ENCODE measurements at regions not wholly inside any gene's neighbourhood (a gene's known extent, or its start where the extent isn't known, plus 50 kb on each side); places are given as distances from the start of the nearest gene placed in this dataset.

DNA sequence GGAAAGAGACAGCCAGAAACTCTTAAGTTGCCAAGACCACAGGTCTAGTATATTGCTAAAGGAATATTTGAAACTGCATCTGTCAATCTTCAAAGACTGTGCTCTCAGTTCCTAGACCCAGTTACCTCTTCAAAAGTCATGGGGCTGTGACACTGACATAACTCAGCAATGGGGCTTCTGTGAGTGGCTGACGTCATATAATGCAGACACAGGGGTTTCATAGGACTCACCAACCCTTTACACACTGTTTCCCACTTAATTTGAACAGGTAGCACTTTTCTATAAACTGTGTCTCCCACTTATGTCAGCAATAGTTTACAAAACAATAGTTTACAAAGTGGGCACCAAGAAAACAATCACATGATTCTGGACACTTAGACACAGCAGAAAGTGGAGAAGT lies 158.4 kb downstream of the GALC start:
- no peak overlapping the region for H3K14ac ChIP-seq (replicated peaks; ENCODE audit: low read depth, low read length)
- ATAC-seq (ENCODE audit: low read depth), result no peak
- no peak overlapping the region for H2BK20ac ChIP-seq (ENCODE audit: low read depth, low read length)
- no peaks in the 10 kb centered on the region for H3K79me1 ChIP-seq (ENCODE audit: low read depth in 1 of 2, low read length in 2 of 2)
- CTCF ChIA-PET, result no interaction called here
- no peak overlapping the region for H4K8ac ChIP-seq (ENCODE audit: low read depth in 2 of 2, low read length in 2 of 2)
- no peak overlapping the region for H2BK120ac ChIP-seq (ENCODE audit: low read depth, low read length)
- BruUV-seq (replicated peaks), result no TSS peak
- no peak overlapping the region for H3K4ac ChIP-seq (ENCODE audit: low read depth, low read length)
- no peak overlapping the region for H2AFZ ChIP-seq (replicated peaks; ENCODE audit: low read length, poor library complexity)
- H3K4me1 ChIP-seq (ENCODE audit: control insufficient read depth, insufficient read depth, low read length), result no peaks in the 10 kb centered on the region
- WGBS, 2 experiments (ENCODE audit: extremely low coverage in 2 of 2, insufficient read length in 1 of 2), result 14% methylated on average over 1 of the region's 1 CpG; no CpG with 5 or more reads in 1 of the 2 experiments
- H3K23ac ChIP-seq (ENCODE audit: low read depth, low read length), result no peak overlapping the region
- H3K27me3 ChIP-seq (ENCODE audit: control insufficient read depth, insufficient read depth, low read length), result no peaks in the 10 kb centered on the region
- no peaks in the 10 kb centered on the region for H3K36me3 ChIP-seq (ENCODE audit: control insufficient read depth, insufficient read depth, low read length)
- H3K27ac ChIP-seq (ENCODE audit: insufficient read depth, low read length), result no peak overlapping the region
- no peaks in the 10 kb centered on the region for H4K20me1 ChIP-seq (ENCODE audit: insufficient read depth, low read length)
- H3K9me3 ChIP-seq (ENCODE audit: control insufficient read depth, insufficient read depth, low read length), result peaks cover 6% of the 10 kb centered on the region
- H3K4me3 ChIP-seq (ENCODE audit: insufficient read depth, low read depth, low read length), result no peak overlapping the region
- in situ Hi-C loops (cut with MboI; ENCODE audit: low sequenced_read_pairs), result no loop called here
- no peak overlapping the region for H2AK9ac ChIP-seq (replicated peaks; ENCODE audit: low read depth, low read length, poor library complexity)
- H2BK5ac ChIP-seq (ENCODE audit: low read depth, low read length, poor library complexity, severe bottlenecking), result no peak overlapping the region
- H3K18ac ChIP-seq (ENCODE audit: low read depth, low read length), result no peak overlapping the region
- H4K5ac ChIP-seq (ENCODE audit: low read depth, low read length), result no peak overlapping the region
- no peak overlapping the region for H3K9ac ChIP-seq (ENCODE audit: low read depth, low read length)
- no peaks in the 10 kb centered on the region for H3K9me1 ChIP-seq (ENCODE audit: insufficient read depth, low read length)
- no peak overlapping the region for H2BK15ac ChIP-seq (ENCODE audit: low read depth, low read length)
- POLR2A ChIA-PET (ENCODE audit: unreplicated experiment), result no interaction called here
- no peak overlapping the region for H4K91ac ChIP-seq (ENCODE audit: insufficient read depth, low read depth, low read length)
- dilution Hi-C loops (cut with HindIII; ENCODE audit: low sequenced_read_pairs, unreplicated experiment), result no loop called here
- TF ChIP-seq POLR2A (IDR thresholded peaks at IDR 0.05; ENCODE audit: low read depth, low read length), result no peak
- TF ChIP-seq NFE2L2 (IDR thresholded peaks at IDR 0.05; ENCODE audit: low read depth, low read length), result no peak
- no peak for TF ChIP-seq RCOR1 (IDR thresholded peaks at IDR 0.05; ENCODE audit: insufficient replicate concordance, low read length)
- TF ChIP-seq RFX5 (IDR thresholded peaks at IDR 0.05; ENCODE audit: low read depth, low read length), result no peak
- no peak for TF ChIP-seq MXI1 (IDR thresholded peaks at IDR 0.05; ENCODE audit: borderline replicate concordance, low read depth, low read length)
- TF ChIP-seq SMC3 (IDR thresholded peaks at IDR 0.05; ENCODE audit: low read depth, low read length), result no peak
- TF ChIP-seq MAZ (IDR thresholded peaks at IDR 0.05; ENCODE audit: borderline replicate concordance, low read depth, low read length), result no peak
- TF ChIP-seq CEBPB (IDR thresholded peaks at IDR 0.05; ENCODE audit: low read depth, low read length), result no peak
- TF ChIP-seq, protein P1, sequence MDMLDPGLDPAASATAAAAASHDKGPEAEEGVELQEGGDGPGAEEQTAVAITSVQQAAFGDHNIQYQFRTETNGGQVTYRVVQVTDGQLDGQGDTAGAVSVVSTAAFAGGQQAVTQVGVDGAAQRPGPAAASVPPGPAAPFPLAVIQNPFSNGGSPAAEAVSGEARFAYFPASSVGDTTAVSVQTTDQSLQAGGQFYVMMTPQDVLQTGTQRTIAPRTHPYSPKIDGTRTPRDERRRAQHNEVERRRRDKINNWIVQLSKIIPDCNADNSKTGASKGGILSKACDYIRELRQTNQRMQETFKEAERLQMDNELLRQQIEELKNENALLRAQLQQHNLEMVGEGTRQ (IDR thresholded peaks at IDR 0.05; ENCODE audit: low read depth, low read length), result no peak
- no peak for TF ChIP-seq MAFK (IDR thresholded peaks at IDR 0.05; ENCODE audit: low read depth, low read length)
- no peak for TF ChIP-seq FOS (IDR thresholded peaks at IDR 0.05; ENCODE audit: low read depth, low read length)
- TF ChIP-seq, protein P2, sequence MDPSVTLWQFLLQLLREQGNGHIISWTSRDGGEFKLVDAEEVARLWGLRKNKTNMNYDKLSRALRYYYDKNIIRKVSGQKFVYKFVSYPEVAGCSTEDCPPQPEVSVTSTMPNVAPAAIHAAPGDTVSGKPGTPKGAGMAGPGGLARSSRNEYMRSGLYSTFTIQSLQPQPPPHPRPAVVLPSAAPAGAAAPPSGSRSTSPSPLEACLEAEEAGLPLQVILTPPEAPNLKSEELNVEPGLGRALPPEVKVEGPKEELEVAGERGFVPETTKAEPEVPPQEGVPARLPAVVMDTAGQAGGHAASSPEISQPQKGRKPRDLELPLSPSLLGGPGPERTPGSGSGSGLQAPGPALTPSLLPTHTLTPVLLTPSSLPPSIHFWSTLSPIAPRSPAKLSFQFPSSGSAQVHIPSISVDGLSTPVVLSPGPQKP (IDR thresholded peaks at IDR 0.05; ENCODE audit: borderline replicate concordance, low read depth, low read length), result no peak
- no peak for TF ChIP-seq CHD1 (IDR thresholded peaks at IDR 0.05; ENCODE audit: low read depth, low read length)
- no peak for TF ChIP-seq RAD21 (IDR thresholded peaks at IDR 0.05; ENCODE audit: low read length)
- TF ChIP-seq, protein P3, sequence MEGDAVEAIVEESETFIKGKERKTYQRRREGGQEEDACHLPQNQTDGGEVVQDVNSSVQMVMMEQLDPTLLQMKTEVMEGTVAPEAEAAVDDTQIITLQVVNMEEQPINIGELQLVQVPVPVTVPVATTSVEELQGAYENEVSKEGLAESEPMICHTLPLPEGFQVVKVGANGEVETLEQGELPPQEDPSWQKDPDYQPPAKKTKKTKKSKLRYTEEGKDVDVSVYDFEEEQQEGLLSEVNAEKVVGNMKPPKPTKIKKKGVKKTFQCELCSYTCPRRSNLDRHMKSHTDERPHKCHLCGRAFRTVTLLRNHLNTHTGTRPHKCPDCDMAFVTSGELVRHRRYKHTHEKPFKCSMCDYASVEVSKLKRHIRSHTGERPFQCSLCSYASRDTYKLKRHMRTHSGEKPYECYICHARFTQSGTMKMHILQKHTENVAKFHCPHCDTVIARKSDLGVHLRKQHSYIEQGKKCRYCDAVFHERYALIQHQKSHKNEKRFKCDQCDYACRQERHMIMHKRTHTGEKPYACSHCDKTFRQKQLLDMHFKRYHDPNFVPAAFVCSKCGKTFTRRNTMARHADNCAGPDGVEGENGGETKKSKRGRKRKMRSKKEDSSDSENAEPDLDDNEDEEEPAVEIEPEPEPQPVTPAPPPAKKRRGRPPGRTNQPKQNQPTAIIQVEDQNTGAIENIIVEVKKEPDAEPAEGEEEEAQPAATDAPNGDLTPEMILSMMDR (conservative IDR thresholded peaks at IDR 0.05; ENCODE audit: low read depth, low read length), result no peak
- no peak for TF ChIP-seq BHLHE40 (IDR thresholded peaks at IDR 0.05; ENCODE audit: low read depth, low read length)
- DNase-seq, result no peak
- no peak overlapping the region for H3K56ac ChIP-seq (ENCODE audit: extremely low read depth, insufficient read depth, low read length)
- H2AK5ac ChIP-seq (ENCODE audit: low read depth, low read length), result no peak overlapping the region
- H3K4me2 ChIP-seq (ENCODE audit: low read depth, low read length), result no peak overlapping the region
- intact Hi-C loops (cut with micrococcal nuclease), result no loop called here

Measured in IMR-90 (cell line).